ENCODE measurements at regions not wholly inside any gene's neighbourhood (a gene's known extent, or its start where the extent isn't known, plus 50 kb on each side); places are given as distances from the start of the nearest gene placed in this dataset.

- ChIA-PET POLR2A (no interaction called here), CTCF (no interaction called here)
- H3K4me3 ChIP-seq (ENCODE audit: low read depth, low read length): no peak overlapping the region
- no peak for DNase-seq (ENCODE audit: low read depth, low spot score)
- TF ChIP-seq, protein P1, sequence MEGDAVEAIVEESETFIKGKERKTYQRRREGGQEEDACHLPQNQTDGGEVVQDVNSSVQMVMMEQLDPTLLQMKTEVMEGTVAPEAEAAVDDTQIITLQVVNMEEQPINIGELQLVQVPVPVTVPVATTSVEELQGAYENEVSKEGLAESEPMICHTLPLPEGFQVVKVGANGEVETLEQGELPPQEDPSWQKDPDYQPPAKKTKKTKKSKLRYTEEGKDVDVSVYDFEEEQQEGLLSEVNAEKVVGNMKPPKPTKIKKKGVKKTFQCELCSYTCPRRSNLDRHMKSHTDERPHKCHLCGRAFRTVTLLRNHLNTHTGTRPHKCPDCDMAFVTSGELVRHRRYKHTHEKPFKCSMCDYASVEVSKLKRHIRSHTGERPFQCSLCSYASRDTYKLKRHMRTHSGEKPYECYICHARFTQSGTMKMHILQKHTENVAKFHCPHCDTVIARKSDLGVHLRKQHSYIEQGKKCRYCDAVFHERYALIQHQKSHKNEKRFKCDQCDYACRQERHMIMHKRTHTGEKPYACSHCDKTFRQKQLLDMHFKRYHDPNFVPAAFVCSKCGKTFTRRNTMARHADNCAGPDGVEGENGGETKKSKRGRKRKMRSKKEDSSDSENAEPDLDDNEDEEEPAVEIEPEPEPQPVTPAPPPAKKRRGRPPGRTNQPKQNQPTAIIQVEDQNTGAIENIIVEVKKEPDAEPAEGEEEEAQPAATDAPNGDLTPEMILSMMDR (IDR thresholded peaks at IDR 0.05; ENCODE audit: insufficient read depth, low read length, missing control alignments): no peak
Observed at GRCh38 chr2:34827398-34827797, 1228.3 kb upstream of the FAM98A start.

DNA sequence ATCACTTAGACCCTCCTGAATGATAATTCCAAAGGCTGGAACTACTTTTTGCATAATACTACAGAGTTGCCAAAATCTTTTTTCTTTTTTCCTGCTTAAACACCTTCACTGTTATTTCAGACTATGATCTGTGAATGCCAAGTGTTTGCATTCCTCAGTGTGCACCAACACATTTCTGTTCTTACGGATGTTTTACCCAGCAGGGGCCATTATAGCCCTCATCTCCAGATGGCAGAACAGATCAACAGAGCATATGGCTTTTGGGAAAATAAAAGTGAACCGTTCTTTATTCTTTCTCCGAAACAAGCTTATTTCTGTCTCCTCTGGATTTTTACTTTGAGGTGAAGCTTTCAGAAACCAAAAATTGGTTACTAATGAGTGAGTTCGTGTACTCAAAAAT is 1226.6 kb upstream of the FAM98A start:
- ChIA-PET POLR2A (no interaction called here), CTCF (no interaction called here)
- TF ChIP-seq, protein P1 (IDR thresholded peaks at IDR 0.05; ENCODE audit: insufficient read depth, low read length, missing control alignments): no peak
- H3K4me3 ChIP-seq (ENCODE audit: low read depth, low read length): no peak overlapping the region
- DNase-seq (ENCODE audit: low read depth, low spot score): no peak

- no peak for DNase-seq (ENCODE audit: low read depth, low spot score)
- POLR2A ChIA-PET: no interaction called here
- TF ChIP-seq, protein P1 (IDR thresholded peaks at IDR 0.05; ENCODE audit: insufficient read depth, low read length, missing control alignments): no peak
- H3K4me3 ChIP-seq (ENCODE audit: low read depth, low read length): no peak overlapping the region
- CTCF ChIA-PET: no interaction called here
Observed at GRCh38 chr2:34822616-34823015, 1223.5 kb upstream of the FAM98A start.

DNA sequence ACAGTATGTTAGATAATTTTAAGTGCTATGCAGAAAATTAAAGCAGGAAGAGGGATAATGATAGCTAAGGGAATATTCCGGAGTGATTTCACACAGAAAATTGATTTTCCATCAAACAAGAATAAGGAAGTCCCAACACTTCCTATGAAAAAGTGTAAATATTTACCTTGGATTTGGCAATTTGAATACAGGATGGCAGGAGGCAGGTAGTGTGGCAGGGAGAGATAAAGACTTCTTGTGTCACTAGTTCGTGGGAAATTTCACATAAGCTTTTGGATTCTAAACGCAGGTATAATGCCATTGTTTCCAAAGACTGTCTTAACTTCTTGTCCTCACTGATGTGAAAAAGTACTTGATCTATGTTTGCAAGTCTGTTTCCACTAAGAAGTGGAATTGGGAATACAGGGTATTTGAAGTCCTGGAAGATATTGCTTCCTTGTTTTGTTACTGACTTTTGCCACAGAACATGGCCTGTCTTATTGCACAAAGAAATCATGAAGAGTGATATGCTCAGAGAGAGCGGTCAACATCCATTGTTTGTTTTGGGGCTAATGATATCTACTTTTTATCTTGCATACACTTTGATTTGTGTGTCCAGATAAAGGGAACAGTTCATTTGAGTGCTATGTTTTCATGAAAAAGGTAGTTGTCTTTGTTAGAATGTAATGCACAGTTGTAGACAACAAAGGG is 1216.1 kb upstream of the FAM98A start:
- no peak overlapping the region for H3K4me3 ChIP-seq (ENCODE audit: low read depth, low read length)
- ChIA-PET CTCF (no interaction called here), POLR2A (no interaction called here)
- DNase-seq (ENCODE audit: low read depth, low spot score): no peak
- TF ChIP-seq, protein P1 (IDR thresholded peaks at IDR 0.05; ENCODE audit: insufficient read depth, low read length, missing control alignments): no peak

GRCh38 chr2:34810456-34810855 is 1211.4 kb upstream of the FAM98A start:
- no peak overlapping the region for H3K4me3 ChIP-seq (ENCODE audit: low read depth, low read length)
- ChIA-PET POLR2A (no interaction called here), CTCF (no interaction called here)
- DNase-seq (ENCODE audit: low read depth, low spot score): no peak
- TF ChIP-seq, protein P1 (IDR thresholded peaks at IDR 0.05; ENCODE audit: insufficient read depth, low read length, missing control alignments): no peak

GRCh38 chr2:34808426-34808825 is 1209.3 kb upstream of the FAM98A start:
- TF ChIP-seq, protein P1 (IDR thresholded peaks at IDR 0.05; ENCODE audit: insufficient read depth, low read length, missing control alignments): no peak

More at GRCh38 chr2:34808426-34808825, 1209.3 kb upstream of the FAM98A start:
- DNase-seq (ENCODE audit: low read depth, low spot score): no peak
- no peak overlapping the region for H3K4me3 ChIP-seq (ENCODE audit: low read depth, low read length)
- POLR2A ChIA-PET: no interaction called here
- CTCF ChIA-PET: no interaction called here

Measured in AG04449 (cell line).